ENCODE measurements at regions not wholly inside any gene's neighbourhood (a gene's known extent, or its start where the extent isn't known, plus 50 kb on each side); places are given as distances from the start of the nearest gene placed in this dataset.

- TF ChIP-seq CTCF (conservative IDR thresholded peaks at IDR 0.05; ENCODE audit: low read depth, low read length) (no peak), EZH2 (IDR thresholded peaks at IDR 0.05; ENCODE audit: low read length, unreplicated experiment) (no peak), EZH2phosphoT487 (IDR thresholded peaks at IDR 0.05; ENCODE audit: borderline replicate concordance, low read length) (no peak)
These were observed 158.5 kb upstream of the CLINT1 start for GRCh38 chr5:158017469-158017868.

All from PC-3 (cell line).